K562 (cell line): ENCODE measurements at regions not wholly inside any gene's neighbourhood (a gene's known extent, or its start where the extent isn't known, plus 50 kb on each side); places are given as distances from the start of the nearest gene placed in this dataset.

Experiments used
- MAX ChIP-seq: sonication (generic); formaldehyde crosslinking; IDR thresholded peaks from 2 replicates; pipeline ENCODE4 v1.9.0; 2022; ENCODE audit warnings: mild to moderate bottlenecking, missing genetic modification reagents
- NFYB ChIP-seq: IDR thresholded peaks from 2 replicates; pipeline ENCODE4 v1.6.1; 2011; ENCODE audit warnings: mild to moderate bottlenecking, moderate library complexity; ENCODE audit not compliant: insufficient read length; ENCODE audit errors: extremely low read depth
- POLR2AphosphoS5 ChIP-seq: IDR thresholded peaks from 2 replicates; pipeline ENCODE4 v1.6.1; 2011; ENCODE audit warnings: mild to moderate bottlenecking, low read depth, low read length, moderate library complexity; ENCODE audit not compliant: control insufficient read depth, insufficient read depth
- RBM17 ChIP-seq: fragments of 200-400 bp; formaldehyde crosslinking; IDR thresholded peaks from 2 replicates; pipeline ENCODE4 v1.6.1; 2017; ENCODE audit warnings: low read depth, mild to moderate bottlenecking, low read length, borderline replicate concordance
- SETDB1 ChIP-seq: IDR thresholded peaks from one replicate; pipeline ENCODE4 v1.6.1; 2012; ENCODE audit warnings: low read length, control low read depth, inconsistent platforms
- YBX1 ChIP-seq: fragments of 450-650 bp; IDR thresholded peaks from 2 replicates; pipeline ENCODE4 v1.7.1; 2016; ENCODE audit warnings: mild to moderate bottlenecking
- ZNF23 ChIP-seq: fragments of 250-450 bp; sonication (Bioruptor Pico); IDR thresholded peaks from 2 replicates; pipeline ENCODE4 v1.4.0; 2020; ENCODE audit warnings: mild to moderate bottlenecking
- ZNF512 ChIP-seq: IDR thresholded peaks from 2 replicates; pipeline ENCODE4 v1.6.1; 2016; ENCODE audit warnings: missing genetic modification characterization, missing compliant biosample characterization

- TF ChIP-seq ZNF512 (tag) (no peak), NFYB (no peak), RBM17 (no peak), YBX1 (no peak), ZNF23 (CRISPR knock-in tag) (no peak), SETDB1 (no peak), POLR2AphosphoS5 (no peak), MAX (no peak)
Measured at GRCh38 chr2:20914087-20914486, 91.2 kb upstream of the LDAH start.
